Endothelial cell of umbilical vein (primary cell): ENCODE measurements at regions not wholly inside any gene's neighbourhood (a gene's known extent, or its start where the extent isn't known, plus 50 kb on each side); places are given as distances from the start of the nearest gene placed in this dataset.

ENCODE experiments used
- BruUV-seq: library from RNA; stranded (reverse); fragments of 400-500 nt; replicated peaks from 2 replicates; lab custom pipeline; 2021; lab: Mats Ljungman, UMichigan
- CTCF ChIA-PET: fragments of 300-600, 350-600 bp; sonication (Branson Sonifier 250); formaldehyde crosslinking; loops from one replicate; lab custom pipeline; 2021; ENCODE audit warnings: antibody characterized with exemption, inconsistent platforms; lab: Charles Lee
- POLR2A ChIA-PET: fragments of 300-600, 350-600 bp; sonication (Branson Sonifier 250); formaldehyde crosslinking; loops from one replicate; lab custom pipeline; 2021; ENCODE audit warnings: antibody characterized with exemption, inconsistent platforms; lab: Charles Lee
- DNase-seq: peaks from one replicate; pipeline ENCODE4 v3.0.0-alpha.2; 2011; ENCODE audit warnings: low read depth, low spot score
- FAIRE-seq: peaks from 2 replicates; lab custom pipeline; 2011; peaks lifted over from hg19 to GRCh38; lab: Jason Lieb, UNC
- H2AFZ ChIP-seq: 2 replicates; pipeline ENCODE4 v1.6.0; 2012; ENCODE audit warnings: low read depth, low read length, control low read depth, inconsistent platforms
- H3K27ac ChIP-seq: 2 replicates; pipeline ENCODE4 v1.5.1; 2011; ENCODE audit warnings: low read depth, mild to moderate bottlenecking, control low read depth, low read length, moderate library complexity; ENCODE audit not compliant: insufficient read depth
- H3K27me3 ChIP-seq, 2 experiments: 2 replicates each; pipeline versions ENCODE4 v1.6.0 to v1.6.1; 2011; ENCODE audit warnings: low read length in 2 of 2, mixed read lengths in 1 of 2; ENCODE audit not compliant: control insufficient read depth in 2 of 2, insufficient read depth in 2 of 2
- H3K36me3 ChIP-seq, 2 experiments: 2 replicates in 1 of 2; 3 replicates in 1 of 2; pipeline ENCODE4 v1.5.1; 2011; ENCODE audit warnings: low read length in 2 of 2, mild to moderate bottlenecking in 1 of 2, moderate library complexity in 1 of 2; ENCODE audit not compliant: control insufficient read depth in 2 of 2, insufficient read depth in 2 of 2; ENCODE audit errors: extremely low read depth in 1 of 2
- H3K4me1 ChIP-seq: 3 replicates; pipeline ENCODE4 v1.5.1; 2011; ENCODE audit warnings: mild to moderate bottlenecking, low read length; ENCODE audit not compliant: control insufficient read depth, insufficient read depth; ENCODE audit errors: extremely low read depth
- H3K4me2 ChIP-seq: 2 replicates; pipeline ENCODE4 v1.6.1; 2011; ENCODE audit warnings: low read length, control low read depth, mixed read lengths; ENCODE audit not compliant: insufficient read depth
- H3K4me3 ChIP-seq, 3 experiments: fragments of 200-600 bp in 1 of 3; sonication (generic), shearing (Covaris generic) in 1 of 3; replicated peaks in 1 of 3; 2 replicates each; pipeline ENCODE4 v1.5.1; 2011 to 2016; ENCODE audit warnings: control low read depth in 3 of 3, low read length in 3 of 3, mild to moderate bottlenecking in 2 of 3, inconsistent platforms in 1 of 3, low read depth in 1 of 3, moderate library complexity in 1 of 3; ENCODE audit not compliant: insufficient read depth in 1 of 3
- H3K79me2 ChIP-seq: 2 replicates; pipeline ENCODE4 v1.6.0; 2012; ENCODE audit warnings: low read length, inconsistent platforms; ENCODE audit not compliant: control insufficient read depth, insufficient read depth
- H3K9ac ChIP-seq: replicated peaks from 2 replicates; pipeline ENCODE3; 2011; ENCODE audit warnings: low read length, control low read depth; ENCODE audit not compliant: insufficient read depth; ENCODE audit errors: extremely low read depth
- H3K9me1 ChIP-seq: replicated peaks from 3 replicates; pipeline ENCODE4 v1.6.0; 2011; ENCODE audit warnings: mild to moderate bottlenecking, low read length; ENCODE audit not compliant: control insufficient read depth, insufficient read depth; ENCODE audit errors: extremely low read depth
- H3K9me3 ChIP-seq: replicated peaks from 2 replicates; pipeline ENCODE4 v1.5.1; 2012; ENCODE audit warnings: low read length, inconsistent platforms; ENCODE audit not compliant: control insufficient read depth, insufficient read depth
- H4K20me1 ChIP-seq: replicated peaks from 2 replicates; pipeline ENCODE3; 2011; ENCODE audit warnings: mild to moderate bottlenecking, low read length; ENCODE audit not compliant: control insufficient read depth, insufficient read depth; ENCODE audit errors: extremely low read depth
- CTCF ChIP-seq, 2 donors: IDR thresholded peaks; 1 replicate in 1 of 2; 2 replicates in 1 of 2; pipeline ENCODE4 v1.5.1; 2011; ENCODE audit warnings: low read length in 2 of 2, mild to moderate bottlenecking in 2 of 2, moderate library complexity in 2 of 2, control low read depth in 1 of 2, inconsistent platforms in 1 of 2, low read depth in 1 of 2; ENCODE audit not compliant: insufficient read depth in 1 of 2; ENCODE audit errors: extremely low read depth in 1 of 2
- EZH2 ChIP-seq: IDR thresholded peaks from 2 replicates; pipeline ENCODE4 v1.6.1; 2012; ENCODE audit warnings: borderline replicate concordance, low read depth, mild to moderate bottlenecking, moderate library complexity, low read length, inconsistent platforms; ENCODE audit not compliant: severe bottlenecking
- FOS ChIP-seq: IDR thresholded peaks from 2 replicates; pipeline ENCODE4 v1.6.1; 2011; ENCODE audit warnings: mild to moderate bottlenecking, low read length, moderate library complexity, borderline replicate concordance; ENCODE audit not compliant: insufficient read depth
- GATA2 ChIP-seq: IDR thresholded peaks from 2 replicates; pipeline ENCODE4 v1.7.0; 2011; ENCODE audit warnings: low read depth, mild to moderate bottlenecking, moderate library complexity, mixed read lengths, low read length; ENCODE audit not compliant: insufficient read length, insufficient read depth
- JUN ChIP-seq: IDR thresholded peaks from 2 replicates; pipeline ENCODE4 v1.6.1; 2011; ENCODE audit warnings: borderline replicate concordance, low read depth; ENCODE audit not compliant: insufficient read length, insufficient read depth
- MAX ChIP-seq: IDR thresholded peaks from 2 replicates; pipeline ENCODE4 v1.6.1; 2011; ENCODE audit not compliant: insufficient read depth, insufficient read length
- MYC ChIP-seq: IDR thresholded peaks from one replicate; pipeline ENCODE4 v1.6.1; 2011; ENCODE audit warnings: mild to moderate bottlenecking, low read depth, low read length
- POLR2A ChIP-seq: IDR thresholded peaks from 2 replicates; pipeline ENCODE4 v1.6.1; 2012; ENCODE audit warnings: low read depth, mild to moderate bottlenecking, control low read depth, low read length
- POLR2AphosphoS5 ChIP-seq: IDR thresholded peaks from 2 replicates; pipeline ENCODE4 v1.6.1; 2012; ENCODE audit warnings: low read depth, mild to moderate bottlenecking, control low read depth, low read length, moderate library complexity; ENCODE audit not compliant: insufficient read depth
- dilution Hi-C: fragments of 300-500 bp; cut with MboI; formaldehyde crosslinking; loops from one replicate; pipeline ENCODE4 v1.15.0; 2019; ENCODE audit warnings: low sequenced_read_pairs; ENCODE audit not compliant: extremely low pct_ligation_motif_present
- intact Hi-C: fragments of 100-400 bp; cut with micrococcal nuclease; formaldehyde crosslinking; loops from one replicate; pipeline ENCODE4 v1.10.0; 2022

GRCh38 chr4:28600958-28601357 lies 1740.3 kb downstream of the STIM2 start:
- dilution Hi-C loops (no loop called here), intact Hi-C loops (loop anchor here (10.0 kb wide), 1 partner anchor 376 kb away; no protein-coding TSS in a partner anchor)
- no peaks in the 10 kb centered on the region for H3K9me3 ChIP-seq
- DNase-seq = no peak
- no peak overlapping the region for H3K27ac ChIP-seq
- H3K9ac ChIP-seq = no peak overlapping the region
- BruUV-seq = no TSS peak
- H3K27me3 ChIP-seq = no peaks in the 10 kb centered on the region
- no peak for FAIRE-seq
- ChIA-PET CTCF (no interaction called here), POLR2A (no interaction called here)
- H3K4me1 ChIP-seq = no peaks in the 10 kb centered on the region
- H3K4me3 ChIP-seq = no peak overlapping the region
- H3K36me3 ChIP-seq = no peaks in the 10 kb centered on the region
- TF ChIP-seq POLR2AphosphoS5 = no peak
- no peak for TF ChIP-seq MAX
- H2AFZ ChIP-seq = no peak overlapping the region
- no peaks in the 10 kb centered on the region for H4K20me1 ChIP-seq
- H3K9me1 ChIP-seq = no peaks in the 10 kb centered on the region
- H3K79me2 ChIP-seq = no peaks in the 10 kb centered on the region
- H3K4me2 ChIP-seq = no peak overlapping the region

GRCh38 chr4:28621591-28621990 lies 1761.0 kb downstream of the STIM2 start:
- intact Hi-C loops = no loop called here
- dilution Hi-C loops = no loop called here
- no peaks in the 10 kb centered on the region for H4K20me1 ChIP-seq
- H3K9ac ChIP-seq = no peak overlapping the region
- FAIRE-seq (no peak), DNase-seq (no peak)
- BruUV-seq = no TSS peak
- no peaks in the 10 kb centered on the region for H3K27me3 ChIP-seq
- no peaks in the 10 kb centered on the region for H3K79me2 ChIP-seq
- CTCF ChIA-PET = interaction anchor here (1.2 kb wide), 1 partner anchor 11 kb away, joined by 3 read pairs; no protein-coding TSS in a partner anchor
- no peak overlapping the region for H3K27ac ChIP-seq
- POLR2A ChIA-PET = no interaction called here
- H3K4me3 ChIP-seq = no peak overlapping the region
- no peaks in the 10 kb centered on the region for H3K4me1 ChIP-seq
- H2AFZ ChIP-seq = no peak overlapping the region
- no peaks in the 10 kb centered on the region for H3K9me1 ChIP-seq
- no peaks in the 10 kb centered on the region for H3K36me3 ChIP-seq
- H3K4me2 ChIP-seq = no peak overlapping the region
- TF ChIP-seq POLR2AphosphoS5 (no peak), EZH2 (no peak), JUN (no peak), POLR2A (no peak), MYC (no peak), FOS (no peak), MAX (no peak), GATA2 (no peak), CTCF (IDR thresholded peaks at IDR 0.05; ENCODE audit: extremely low read depth in 1 of 2, insufficient read depth in 1 of 2, low read depth in 1 of 2, low read length in 2 of 2) (no peak)
- H3K9me3 ChIP-seq = no peaks in the 10 kb centered on the region
